Renal pelvis (tissue), 1 donor: ENCODE measurements at regions not wholly inside any gene's neighbourhood (a gene's known extent, or its start where the extent isn't known, plus 50 kb on each side); places are given as distances from the start of the nearest gene placed in this dataset.
A peak's percentile ranks its signal among the peaks of the same experiment; 100 is the strongest.

ENCODE experiments used
- DNase-seq: peaks from one replicate; pipeline ENCODE4 v3.0.0-alpha.2; 2013

DNA sequence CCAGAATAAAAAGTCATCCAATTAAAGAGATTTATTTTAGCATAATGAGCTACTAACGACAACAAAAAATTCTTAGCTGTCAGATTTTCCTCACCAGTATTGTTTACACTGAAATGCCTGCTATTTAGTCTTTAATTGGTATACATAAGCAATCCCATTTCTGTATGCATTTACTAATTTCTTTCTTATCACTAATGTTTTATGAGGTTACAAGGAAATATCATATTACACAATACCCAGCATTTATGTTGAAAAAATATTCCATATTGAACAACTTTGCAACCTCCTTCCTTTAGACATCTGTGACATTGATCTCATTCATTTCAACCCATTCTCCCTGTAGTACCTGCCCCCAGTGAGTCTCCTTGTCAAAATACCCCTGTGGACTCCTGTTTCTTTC is 135.4 kb downstream of the SLITRK6 start:
- no peak for DNase-seq

- no peak for DNase-seq
Observed at GRCh38 chr13:85662186-85662585, 137.0 kb downstream of the SLITRK6 start.

- no peak for DNase-seq
Observed at GRCh38 chr13:85661675-85662074, 137.5 kb downstream of the SLITRK6 start.

DNA sequence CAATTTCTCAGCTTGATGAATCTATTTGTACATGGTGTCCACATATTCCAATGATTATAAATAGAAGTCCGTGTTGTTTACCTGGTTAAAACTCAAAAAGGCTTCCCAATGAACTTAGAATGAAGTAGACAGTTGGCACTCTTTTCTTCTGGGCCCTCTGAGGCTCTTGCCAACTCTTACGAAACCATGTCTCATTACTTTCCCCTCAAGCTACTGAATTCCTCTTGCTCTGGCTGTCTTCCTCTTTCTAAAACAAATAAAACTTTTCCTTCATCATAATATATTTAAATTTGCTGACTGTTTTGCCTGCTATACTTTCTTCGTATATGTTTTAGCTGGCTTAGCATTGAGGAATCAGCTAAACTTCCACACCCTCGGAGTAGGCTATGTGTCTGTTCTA is 139.7 kb downstream of the SLITRK6 start:
- DNase-seq: no peak

DNA sequence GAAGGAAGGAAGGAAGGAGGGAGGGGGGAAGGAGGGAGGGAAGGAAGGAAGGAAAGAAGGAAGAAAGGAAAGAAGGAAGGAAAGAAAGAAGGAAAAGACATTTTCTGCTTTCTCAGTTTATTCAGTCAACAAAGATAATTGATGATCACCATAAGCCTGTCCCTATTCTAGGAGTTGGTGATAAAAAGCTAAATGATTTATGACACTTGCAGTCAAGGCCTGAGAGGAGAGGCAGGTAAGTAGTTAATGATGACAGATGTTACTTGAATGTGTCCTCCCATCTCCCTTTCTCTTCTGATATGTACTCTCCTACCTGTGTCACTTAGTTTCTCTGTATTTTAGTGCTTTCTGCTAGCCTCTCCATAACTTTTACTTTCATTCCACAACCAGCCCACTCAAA is 141.3 kb downstream of the SLITRK6 start:
- no peak for DNase-seq

DNA sequence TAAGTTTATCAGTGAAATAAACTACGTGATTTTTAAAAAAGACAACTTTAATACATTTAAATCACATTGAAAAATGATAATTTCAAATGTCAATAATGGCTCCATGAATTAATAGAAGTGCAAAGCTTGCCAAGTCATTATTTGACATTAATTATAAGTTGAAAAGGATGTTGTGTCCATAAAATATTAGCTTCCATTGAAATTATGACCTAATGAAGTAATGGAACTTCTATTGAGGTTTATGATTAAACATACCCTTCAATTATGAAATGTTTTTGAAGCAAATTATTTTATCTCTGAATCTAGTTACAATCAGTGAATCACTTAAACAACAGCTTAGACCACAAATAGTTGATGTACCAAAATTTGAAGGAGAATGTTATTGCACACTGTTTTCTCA is 144.2 kb downstream of the SLITRK6 start:
- no peak for DNase-seq

DNA sequence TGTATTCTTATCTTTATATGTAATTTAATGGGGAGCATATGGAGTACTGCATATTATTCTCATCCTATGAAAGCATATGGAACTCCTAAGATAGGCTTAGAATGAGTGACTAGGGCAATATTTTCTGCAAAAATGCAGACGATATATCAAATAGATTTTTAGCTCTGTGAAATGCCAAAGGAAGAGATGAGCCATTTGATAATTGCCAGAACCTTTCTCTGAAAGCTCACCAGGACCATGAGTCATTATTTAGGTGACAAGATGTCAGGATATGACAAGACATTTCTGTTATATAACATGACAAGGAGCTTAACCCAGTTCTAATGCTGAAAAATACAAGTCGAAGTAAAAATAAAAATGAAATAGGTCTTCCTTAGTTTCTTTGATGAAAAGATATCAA is 145.0 kb downstream of the SLITRK6 start:
- no peak for DNase-seq

GRCh38 chr13:85653681-85654080 is 145.5 kb downstream of the SLITRK6 start:
- DNase-seq: no peak

DNA sequence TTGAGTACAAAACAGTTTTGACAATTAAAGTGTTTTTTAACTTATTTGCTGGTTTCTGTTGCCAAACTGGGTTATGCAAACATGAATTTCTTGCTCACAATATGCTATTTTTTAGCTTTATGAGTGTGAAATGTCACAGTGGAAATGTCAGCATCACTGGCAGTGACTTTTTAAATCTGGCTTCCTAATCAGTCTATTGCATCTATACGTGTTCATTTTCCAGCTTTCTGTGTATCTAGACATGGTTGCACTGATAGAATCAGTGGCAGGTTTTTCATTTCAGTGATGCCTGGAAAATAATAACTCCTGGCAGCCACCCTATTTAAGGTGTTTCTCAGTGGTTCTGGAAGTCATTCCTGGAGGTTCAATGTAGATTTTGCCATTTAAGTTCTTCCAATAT is 146.7 kb downstream of the SLITRK6 start:
- no peak for DNase-seq

GRCh38 chr13:85651440-85651839 is 147.8 kb downstream of the SLITRK6 start:
- DNase-seq: no peak

DNA sequence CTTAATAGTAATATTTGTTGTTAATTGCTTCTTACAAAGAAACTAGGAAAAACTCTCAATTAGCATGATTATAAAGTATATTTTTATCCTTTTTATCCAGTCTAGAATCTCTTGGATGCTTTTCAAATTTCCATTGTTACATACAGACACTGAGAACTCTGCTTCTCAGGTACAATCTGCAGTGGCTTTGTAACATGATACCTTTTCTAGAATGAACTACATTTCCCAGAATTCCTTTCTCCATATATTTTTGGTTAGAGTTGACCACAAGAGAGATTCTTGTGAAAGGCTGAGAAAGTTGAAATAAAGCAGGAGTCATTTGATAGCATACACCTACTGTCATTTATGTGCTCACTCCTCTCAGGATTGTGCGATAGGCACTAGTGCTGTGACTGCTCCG is 148.6 kb downstream of the SLITRK6 start:
- DNase-seq: no peak

DNA sequence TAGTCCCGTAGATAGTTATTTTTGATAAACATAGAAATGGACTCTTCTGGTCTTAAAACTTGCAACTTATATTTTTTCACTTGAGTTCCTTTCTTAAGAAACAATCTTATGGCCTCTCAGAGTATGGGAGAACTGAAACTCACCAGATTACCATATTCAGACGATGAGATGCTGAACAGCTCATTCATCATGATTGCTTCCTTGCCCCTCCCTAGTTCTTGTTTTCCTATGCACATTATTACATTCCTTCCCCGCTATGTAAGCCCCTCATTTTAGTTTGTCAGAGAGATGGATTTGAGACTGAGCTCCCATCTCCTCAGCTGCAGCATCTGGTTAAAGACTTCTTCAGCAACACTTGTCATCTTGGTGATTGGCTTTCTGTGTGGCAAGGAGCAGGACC is 158.5 kb downstream of the SLITRK6 start:
- no peak for DNase-seq

DNA sequence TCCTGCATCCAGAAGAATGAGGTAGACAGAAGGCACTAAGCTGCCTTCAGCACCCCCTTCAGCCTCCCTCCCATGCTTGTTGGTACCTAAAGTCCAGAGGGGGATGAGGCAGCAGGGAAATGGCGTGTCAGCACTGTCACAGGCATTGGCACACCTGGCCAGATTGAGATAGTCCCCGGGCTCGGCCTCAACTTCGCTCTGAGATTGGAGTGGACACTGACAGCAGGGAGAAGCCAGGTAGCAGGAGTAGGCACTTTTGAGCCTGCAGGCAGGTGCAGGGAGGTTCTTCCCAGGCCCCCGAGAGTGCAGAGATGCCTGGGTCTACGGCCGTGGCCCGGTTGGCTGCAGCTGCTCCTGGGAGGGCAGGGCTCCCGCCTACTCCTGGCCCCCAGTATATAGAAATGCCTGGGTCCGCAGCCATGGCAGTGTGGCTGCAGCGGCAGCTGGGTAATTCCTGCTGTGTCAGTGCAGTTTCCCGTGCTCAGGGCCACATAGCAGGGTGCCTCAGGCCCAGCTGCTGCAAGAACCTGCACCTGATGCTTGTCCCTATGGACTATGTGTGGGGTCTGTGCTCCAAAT is 160.3 kb downstream of the SLITRK6 start:
- no peak for DNase-seq

- DNase-seq: no peak
Observed at GRCh38 chr13:85638265-85638664, 161.0 kb downstream of the SLITRK6 start.

GRCh38 chr13:85632526-85633195 is 166.6 kb downstream of the SLITRK6 start:
- DNase-seq: no peak

DNA sequence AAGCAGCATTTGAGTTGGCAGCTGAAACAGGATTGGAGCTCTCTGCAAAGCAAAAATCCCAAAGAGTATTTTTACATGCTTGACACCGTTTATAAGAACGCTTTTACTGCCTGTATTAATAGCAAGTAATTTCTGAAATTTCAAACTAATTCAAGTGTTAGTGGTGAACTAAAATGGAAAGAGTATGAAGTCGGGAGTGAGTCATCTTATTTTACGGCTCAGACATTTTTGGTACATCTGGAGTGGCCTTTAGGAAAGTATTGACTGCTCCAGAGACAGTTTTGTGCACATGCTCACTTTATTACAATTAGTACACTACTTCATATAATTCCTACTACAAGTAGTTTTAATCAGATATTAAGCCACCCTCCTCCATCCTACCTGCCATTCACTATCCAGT is 167.4 kb downstream of the SLITRK6 start:
- DNase-seq: no peak

DNA sequence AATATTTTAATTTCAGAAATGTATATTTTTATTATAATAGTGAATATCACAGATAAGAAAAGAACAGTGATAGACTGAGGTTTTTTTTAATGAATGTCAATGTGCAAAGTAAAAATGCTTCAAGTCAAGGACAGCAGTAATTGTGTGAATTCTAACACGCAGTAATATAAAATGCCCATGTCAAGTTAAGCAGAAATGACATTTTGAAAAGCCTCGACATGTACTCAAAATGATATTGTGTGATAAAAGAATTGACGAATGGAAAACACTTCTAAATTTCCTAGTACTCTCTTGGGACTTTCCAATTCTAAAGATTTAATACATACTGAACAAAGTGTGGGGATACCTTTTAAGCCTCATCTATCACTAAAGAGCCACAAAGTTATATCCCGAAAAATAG is 172.6 kb downstream of the SLITRK6 start:
- no peak for DNase-seq

DNA sequence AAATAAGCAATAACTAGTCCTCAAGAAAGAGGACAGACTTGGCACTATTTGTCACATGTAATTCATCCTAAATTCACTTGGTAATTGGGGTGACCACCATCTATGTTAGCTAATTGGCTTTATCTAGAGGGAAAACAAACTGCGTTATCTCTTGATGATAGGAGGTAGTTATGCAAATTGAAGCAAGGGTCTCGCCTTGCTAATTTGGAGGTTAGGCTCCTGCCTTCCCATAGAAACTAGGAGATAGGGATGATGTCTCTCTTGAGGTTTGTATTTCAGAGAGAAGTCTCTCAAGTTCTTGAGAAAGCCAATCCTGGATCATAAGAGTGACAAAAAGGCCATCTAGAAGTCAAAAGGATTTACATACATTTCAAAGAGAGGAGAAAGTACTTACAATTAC is 179.9 kb downstream of the SLITRK6 start:
- no peak for DNase-seq

GRCh38 chr13:85618521-85618920 is 180.7 kb downstream of the SLITRK6 start:
- DNase-seq: no peak

DNA sequence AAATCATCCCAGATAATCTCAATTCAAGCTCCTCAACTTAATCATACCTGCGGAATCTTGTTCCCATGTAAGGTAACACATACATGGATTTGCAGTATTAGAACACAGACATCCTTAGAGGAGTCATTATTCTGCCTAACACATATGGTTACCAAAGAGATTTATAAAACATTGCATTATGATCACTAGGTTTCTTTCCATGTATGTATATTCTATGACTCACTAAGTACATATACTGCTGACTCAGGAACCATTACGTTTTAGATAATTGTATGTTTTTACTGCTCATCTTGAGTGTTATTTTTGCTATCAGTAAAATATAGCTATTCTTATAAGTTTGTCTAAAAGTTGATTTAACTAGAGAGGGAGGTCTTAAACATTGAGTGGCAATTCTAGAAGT is 182.9 kb downstream of the SLITRK6 start:
- DNase-seq: no peak

GRCh38 chr13:85615031-85615430 is 184.2 kb downstream of the SLITRK6 start:
- DNase-seq: peak; percentile 64

GRCh38 chr13:85610024-85610423 is 189.2 kb downstream of the SLITRK6 start:
- no peak for DNase-seq

GRCh38 chr13:85608255-85608829 is 190.9 kb downstream of the SLITRK6 start:
- no peak for DNase-seq

DNA sequence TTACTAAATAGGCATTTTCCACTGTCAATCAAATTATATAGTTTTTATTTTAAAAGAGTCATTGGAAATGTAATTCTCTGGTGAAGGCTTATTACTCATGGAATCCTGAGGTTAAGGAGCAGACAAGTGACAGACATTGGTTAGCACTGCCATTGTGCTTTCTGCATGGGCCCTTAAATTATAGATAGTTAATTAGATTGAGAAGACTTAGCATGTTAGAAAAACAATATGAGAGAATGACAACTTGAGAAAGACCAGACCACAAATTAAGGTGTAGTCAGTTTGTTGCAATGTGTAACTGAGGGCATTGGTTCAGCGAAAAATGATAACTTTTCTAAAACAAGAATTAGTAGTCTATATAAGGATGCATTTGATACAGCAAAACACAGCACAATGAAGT is 195.5 kb downstream of the SLITRK6 start:
- no peak for DNase-seq
